ENCODE measurements at regions not wholly inside any gene's neighbourhood (a gene's known extent, or its start where the extent isn't known, plus 50 kb on each side); places are given as distances from the start of the nearest gene placed in this dataset.

DNA sequence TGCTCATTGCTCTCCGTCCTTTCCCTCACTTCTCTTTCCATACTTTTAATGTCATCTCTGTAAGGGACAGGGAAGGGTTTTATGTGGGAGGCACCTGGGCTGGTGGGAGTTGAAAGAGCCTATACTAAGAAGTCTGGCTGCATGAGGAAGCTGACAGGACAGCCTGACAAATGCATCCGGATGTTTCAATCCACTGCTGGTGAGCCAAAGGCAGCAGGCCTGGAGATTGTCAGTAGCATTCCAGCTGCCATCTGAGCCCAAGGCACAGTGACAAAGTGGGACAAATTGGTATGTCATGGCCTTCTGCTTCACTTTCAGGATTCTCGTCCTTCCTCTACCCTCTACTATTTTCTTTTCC, 218.4 kb downstream of the STK31 start:
- intact Hi-C loops (cut with micrococcal nuclease) = no loop called here
- dilution Hi-C loops (cut with HindIII; ENCODE audit: low sequenced_read_pairs, unreplicated experiment) = no loop called here
- Histone ChIP-seq H3K36me3 (ENCODE audit: control insufficient read depth, insufficient read depth, low read length) (no peaks in the 10 kb centered on the region), H3K79me1 (ENCODE audit: low read depth in 1 of 2, low read length in 2 of 2) (no peaks in the 10 kb centered on the region), H4K5ac (ENCODE audit: low read depth, low read length) (no peak overlapping the region), H2AK5ac (ENCODE audit: low read depth, low read length) (no peak overlapping the region), H4K8ac (ENCODE audit: low read depth in 2 of 2, low read length in 2 of 2) (no peak overlapping the region), H2BK20ac (ENCODE audit: low read depth, low read length) (no peak overlapping the region), H3K56ac (ENCODE audit: extremely low read depth, insufficient read depth, low read length) (no peak overlapping the region), H2BK15ac (ENCODE audit: low read depth, low read length) (no peak overlapping the region), H3K27me3 (ENCODE audit: control insufficient read depth, insufficient read depth, low read length) (no peaks in the 10 kb centered on the region), H3K9me3 (ENCODE audit: control insufficient read depth, insufficient read depth, low read length) (no peaks in the 10 kb centered on the region), H4K91ac (ENCODE audit: insufficient read depth, low read depth, low read length) (no peak overlapping the region), H3K4ac (ENCODE audit: low read depth, low read length) (no peak overlapping the region), H2AFZ (replicated peaks; ENCODE audit: low read length, poor library complexity) (peak overlapping the region; percentile 8), H2AK9ac (replicated peaks; ENCODE audit: low read depth, low read length, poor library complexity) (no peak overlapping the region), H3K4me3 (ENCODE audit: insufficient read depth, low read depth, low read length) (no peak overlapping the region), H3K4me2 (ENCODE audit: low read depth, low read length) (no peak overlapping the region), H2BK5ac (ENCODE audit: low read depth, low read length, poor library complexity, severe bottlenecking) (no peak overlapping the region), H3K18ac (ENCODE audit: low read depth, low read length) (no peak overlapping the region), H4K20me1 (ENCODE audit: insufficient read depth, low read length) (no peaks in the 10 kb centered on the region), H3K9me1 (ENCODE audit: insufficient read depth, low read length) (no peaks in the 10 kb centered on the region), H3K23ac (ENCODE audit: low read depth, low read length) (no peak overlapping the region), H3K9ac (ENCODE audit: low read depth, low read length) (no peak overlapping the region), H3K27ac (ENCODE audit: insufficient read depth, low read length) (no peak overlapping the region), H3K4me1 (ENCODE audit: control insufficient read depth, insufficient read depth, low read length) (no peaks in the 10 kb centered on the region), H3K14ac (replicated peaks; ENCODE audit: low read depth, low read length) (no peak overlapping the region), H2BK120ac (ENCODE audit: low read depth, low read length) (no peak overlapping the region)
- ChIA-PET POLR2A (ENCODE audit: unreplicated experiment) (no interaction called here), CTCF (no interaction called here)
- 13% methylated on average over 1 of the region's 3 CpGs; no CpG with 5 or more reads in 1 of the 2 experiments for WGBS, 2 experiments (ENCODE audit: extremely low coverage in 2 of 2, insufficient read length in 1 of 2)
- DNase-seq (no peak), ATAC-seq (ENCODE audit: low read depth) (no peak)
- in situ Hi-C loops (cut with MboI; ENCODE audit: low sequenced_read_pairs) = loop anchor here (25.0 kb wide), 1 partner anchor 734 kb away; no protein-coding TSS in a partner anchor
- no TSS peak for BruUV-seq (replicated peaks)
- TF ChIP-seq CHD1 (IDR thresholded peaks at IDR 0.05; ENCODE audit: low read depth, low read length) (no peak), MAZ (IDR thresholded peaks at IDR 0.05; ENCODE audit: borderline replicate concordance, low read depth, low read length) (no peak), MAFK (IDR thresholded peaks at IDR 0.05; ENCODE audit: low read depth, low read length) (no peak), POLR2A (IDR thresholded peaks at IDR 0.05; ENCODE audit: low read depth, low read length) (no peak), CEBPB (IDR thresholded peaks at IDR 0.05; ENCODE audit: low read depth, low read length) (no peak), ELK1 (IDR thresholded peaks at IDR 0.05; ENCODE audit: borderline replicate concordance, low read depth, low read length) (no peak), RAD21 (IDR thresholded peaks at IDR 0.05; ENCODE audit: low read length) (no peak), FOS (IDR thresholded peaks at IDR 0.05; ENCODE audit: low read depth, low read length) (no peak), CTCF (conservative IDR thresholded peaks at IDR 0.05; ENCODE audit: low read depth, low read length) (no peak)

Data from IMR-90 (cell line).